DMS 273 (cell line): ENCODE measurements at regions not wholly inside any gene's neighbourhood (a gene's known extent, or its start where the extent isn't known, plus 50 kb on each side); places are given as distances from the start of the nearest gene placed in this dataset.

ENCODE experiments used
- DNase-seq: peaks from one replicate; lab custom pipeline; 2025; ENCODE audit not compliant: unreplicated experiment; lab: John Stamatoyannopoulos, UW

GRCh38 chr21:35329940-35330660, 281.0 kb upstream of the RUNX1 start:
- no peak for DNase-seq

- no peak for DNase-seq
Observed at GRCh38 chr21:35328856-35329455, 279.9 kb upstream of the RUNX1 start.

GRCh38 chr21:35326677-35327076, 277.6 kb upstream of the RUNX1 start:
- peak; percentile 11 for DNase-seq

GRCh38 chr21:35325953-35326352, 276.9 kb upstream of the RUNX1 start:
- DNase-seq, result no peak

- no peak for DNase-seq
Observed at GRCh38 chr21:35324372-35325220, 275.5 kb upstream of the RUNX1 start.

- no peak for DNase-seq
Observed at GRCh38 chr21:35323947-35324346, 274.8 kb upstream of the RUNX1 start.

GRCh38 chr21:35321322-35322200, 272.5 kb upstream of the RUNX1 start:
- DNase-seq, result no peak

- no peak for DNase-seq
Observed at GRCh38 chr21:35319684-35320283, 270.7 kb upstream of the RUNX1 start.

GRCh38 chr21:35316933-35317332, 267.8 kb upstream of the RUNX1 start:
- no peak for DNase-seq

- no peak for DNase-seq
Observed at GRCh38 chr21:35316456-35316855, 267.4 kb upstream of the RUNX1 start.

GRCh38 chr21:35314857-35315582, 265.9 kb upstream of the RUNX1 start:
- no peak for DNase-seq

GRCh38 chr21:35311985-35312384, 262.9 kb upstream of the RUNX1 start:
- no peak for DNase-seq

- no peak for DNase-seq
Observed at GRCh38 chr21:35309316-35309715, 260.2 kb upstream of the RUNX1 start.

GRCh38 chr21:35303085-35303484, 254.0 kb upstream of the RUNX1 start:
- no peak for DNase-seq

GRCh38 chr21:35298757-35299156, 249.7 kb upstream of the RUNX1 start:
- DNase-seq, result no peak

GRCh38 chr21:35297665-35298064, 248.6 kb upstream of the RUNX1 start:
- DNase-seq, result no peak

- peak; percentile 32 for DNase-seq
Observed at GRCh38 chr21:35294231-35294898, 245.3 kb upstream of the RUNX1 start.

GRCh38 chr21:35291973-35292627, 243.0 kb upstream of the RUNX1 start:
- DNase-seq, result no peak

GRCh38 chr21:35291034-35291433, 241.9 kb upstream of the RUNX1 start:
- DNase-seq, result no peak
